ENCODE measurements at regions not wholly inside any gene's neighbourhood (a gene's known extent, or its start where the extent isn't known, plus 50 kb on each side); places are given as distances from the start of the nearest gene placed in this dataset.

- no TSS peak for BruUV-seq (replicated peaks)
- Histone ChIP-seq H3K27me3 (ENCODE audit: control insufficient read depth in 2 of 2, insufficient read depth in 2 of 2, low read length in 2 of 2) (no peaks in the 10 kb centered on the region), H3K9me1 (replicated peaks; ENCODE audit: control insufficient read depth, extremely low read depth, insufficient read depth, low read length) (no peaks in the 10 kb centered on the region), H3K4me2 (ENCODE audit: insufficient read depth, low read length) (no peak overlapping the region), H3K36me3 (ENCODE audit: control insufficient read depth in 2 of 2, extremely low read depth in 1 of 2, insufficient read depth in 2 of 2, low read length in 2 of 2) (no peaks in the 10 kb centered on the region), H3K4me3 (replicated peaks in 1 of 3; ENCODE audit: insufficient read depth in 1 of 3, low read depth in 1 of 3, low read length in 3 of 3) (no peak overlapping the region), H3K79me2 (ENCODE audit: control insufficient read depth, insufficient read depth, low read length) (no peaks in the 10 kb centered on the region), H4K20me1 (replicated peaks; ENCODE audit: control insufficient read depth, extremely low read depth, insufficient read depth, low read length) (no peaks in the 10 kb centered on the region), H2AFZ (ENCODE audit: low read depth, low read length) (no peak overlapping the region), H3K27ac (ENCODE audit: insufficient read depth, low read depth, low read length) (no peak overlapping the region), H3K4me1 (ENCODE audit: control insufficient read depth, extremely low read depth, insufficient read depth, low read length) (peaks cover 16% of the 10 kb centered on the region), H3K9me3 (replicated peaks; ENCODE audit: control insufficient read depth, insufficient read depth, low read length) (no peaks in the 10 kb centered on the region), H3K9ac (replicated peaks; ENCODE audit: extremely low read depth, insufficient read depth, low read length) (no peak overlapping the region)
- ChIA-PET CTCF (interaction anchor here (1.3 kb wide), 1 partner anchor 249 kb away, joined by 5 read pairs; no protein-coding TSS in a partner anchor), POLR2A (no interaction called here)
- DNase-seq (ENCODE audit: low read depth, low spot score) (no peak), FAIRE-seq (no peak)
- dilution Hi-C loops (cut with MboI; ENCODE audit: extremely low pct_ligation_motif_present, low sequenced_read_pairs) (no loop called here), intact Hi-C loops (cut with micrococcal nuclease) (no loop called here)
- no peak for TF ChIP-seq MAX (IDR thresholded peaks at IDR 0.05; ENCODE audit: insufficient read depth, insufficient read length)
- TF ChIP-seq POLR2A (IDR thresholded peaks at IDR 0.05; ENCODE audit: low read depth, low read length) = no peak
These were observed 96.9 kb upstream of the MSH6 start for GRCh38 chr2:47686018-47686417.

GRCh38 chr2:47682216-47682749 lies 100.7 kb upstream of the MSH6 start:
- dilution Hi-C loops (cut with MboI; ENCODE audit: extremely low pct_ligation_motif_present, low sequenced_read_pairs) (no loop called here), intact Hi-C loops (cut with micrococcal nuclease) (no loop called here)
- Histone ChIP-seq H3K79me2 (ENCODE audit: control insufficient read depth, insufficient read depth, low read length) (no peaks in the 10 kb centered on the region), H3K4me2 (ENCODE audit: insufficient read depth, low read length) (no peak overlapping the region), H3K9ac (replicated peaks; ENCODE audit: extremely low read depth, insufficient read depth, low read length) (no peak overlapping the region), H2AFZ (ENCODE audit: low read depth, low read length) (no peak overlapping the region), H4K20me1 (replicated peaks; ENCODE audit: control insufficient read depth, extremely low read depth, insufficient read depth, low read length) (no peaks in the 10 kb centered on the region), H3K9me3 (replicated peaks; ENCODE audit: control insufficient read depth, insufficient read depth, low read length) (no peaks in the 10 kb centered on the region), H3K4me1 (ENCODE audit: control insufficient read depth, extremely low read depth, insufficient read depth, low read length) (peaks cover 2% of the 10 kb centered on the region), H3K27me3 (ENCODE audit: control insufficient read depth in 2 of 2, insufficient read depth in 2 of 2, low read length in 2 of 2) (peaks cover 2 to 5% of the 10 kb centered on the region in 2 experiments), H3K4me3 (replicated peaks in 1 of 3; ENCODE audit: insufficient read depth in 1 of 3, low read depth in 1 of 3, low read length in 3 of 3) (no peak overlapping the region), H3K9me1 (replicated peaks; ENCODE audit: control insufficient read depth, extremely low read depth, insufficient read depth, low read length) (no peaks in the 10 kb centered on the region), H3K27ac (ENCODE audit: insufficient read depth, low read depth, low read length) (no peak overlapping the region), H3K36me3 (ENCODE audit: control insufficient read depth in 2 of 2, extremely low read depth in 1 of 2, insufficient read depth in 2 of 2, low read length in 2 of 2) (no peaks in the 10 kb centered on the region)
- FAIRE-seq = peak; percentile 54
- TF ChIP-seq CTCF (IDR thresholded peaks at IDR 0.05; ENCODE audit: extremely low read depth in 1 of 2, insufficient read depth in 1 of 2, low read depth in 1 of 2, low read length in 2 of 2) = no peak
- peak; percentile 10 for TF ChIP-seq GATA2 (IDR thresholded peaks at IDR 0.05; ENCODE audit: insufficient read depth, insufficient read length, low read depth, low read length)
- no TSS peak for BruUV-seq (replicated peaks)
- CTCF ChIA-PET = interaction anchor here (0.7 to 1.8 kb wide), 3 partner anchors 85 to 523 kb away, joined by 3 to 5 read pairs (median 4); no protein-coding TSS in a partner anchor
- peak; percentile 16 for DNase-seq (ENCODE audit: low read depth, low spot score)
- POLR2A ChIA-PET = no interaction called here
